ENCODE measurements at regions not wholly inside any gene's neighbourhood (a gene's known extent, or its start where the extent isn't known, plus 50 kb on each side); places are given as distances from the start of the nearest gene placed in this dataset.

- no peak overlapping the region for H3K9ac ChIP-seq (ENCODE audit: low read length)
- TF ChIP-seq CTCF (IDR thresholded peaks at IDR 0.05; ENCODE audit: low read length) (no peak), EZH2phosphoT487 (IDR thresholded peaks at IDR 0.05; ENCODE audit: low read length) (no peak), EZH2 (optimal IDR thresholded peaks at IDR 0.05; ENCODE audit: low read depth, low read length) (no peak)
- no peaks in the 10 kb centered on the region for H3K27me3 ChIP-seq (replicated peaks; ENCODE audit: insufficient read depth, low read length)
- no peak overlapping the region for H2AFZ ChIP-seq (ENCODE audit: low read length)
- no peaks in the 10 kb centered on the region for H3F3A ChIP-seq (ENCODE audit: insufficient read depth, low read length)
- no peaks in the 10 kb centered on the region for H3K9me3 ChIP-seq (replicated peaks; ENCODE audit: insufficient read depth, low read length)
- H3K4me1 ChIP-seq (ENCODE audit: low read length): no peaks in the 10 kb centered on the region; the same call in 1 of the 2 replicates
- H4K20me1 ChIP-seq (ENCODE audit: insufficient read depth, low read length): no peaks in the 10 kb centered on the region
- H3K9me2 ChIP-seq (replicated peaks; ENCODE audit: insufficient read depth, low read length): no peaks in the 10 kb centered on the region
- H3K4me3 ChIP-seq (ENCODE audit: low read length): no peak overlapping the region
- no peak overlapping the region for H3K27ac ChIP-seq (ENCODE audit: low read length)
- H3K4me2 ChIP-seq (ENCODE audit: low read depth, low read length): no peak overlapping the region
- no peaks in the 10 kb centered on the region for H3K36me3 ChIP-seq (replicated peaks; ENCODE audit: insufficient read depth, low read length)
- DNase-seq: no peak
- H3K79me2 ChIP-seq (ENCODE audit: low read length): no peaks in the 10 kb centered on the region
These were observed 144.1 kb upstream of the CAV2 start for GRCh38 chr7:116355424-116355765.

GRCh38 chr7:116356333-116356965 is 143.1 kb upstream of the CAV2 start:
- H3K4me2 ChIP-seq (ENCODE audit: low read depth, low read length): no peak overlapping the region
- no peak overlapping the region for H3K27ac ChIP-seq (ENCODE audit: low read length)
- DNase-seq: no peak
- H2AFZ ChIP-seq (ENCODE audit: low read length): no peak overlapping the region
- no peaks in the 10 kb centered on the region for H3K27me3 ChIP-seq (replicated peaks; ENCODE audit: insufficient read depth, low read length)
- H3K4me3 ChIP-seq (ENCODE audit: low read length): no peak overlapping the region
- no peaks in the 10 kb centered on the region for H3K9me3 ChIP-seq (replicated peaks; ENCODE audit: insufficient read depth, low read length)
- TF ChIP-seq EZH2 (optimal IDR thresholded peaks at IDR 0.05; ENCODE audit: low read depth, low read length) (no peak), EZH2phosphoT487 (IDR thresholded peaks at IDR 0.05; ENCODE audit: low read length) (no peak), CTCF (IDR thresholded peaks at IDR 0.05; ENCODE audit: low read length) (no peak)
- no peaks in the 10 kb centered on the region; the same call in 1 of the 2 replicates for H3K4me1 ChIP-seq (ENCODE audit: low read length)
- H3K9ac ChIP-seq (ENCODE audit: low read length): no peak overlapping the region
- H3K9me2 ChIP-seq (replicated peaks; ENCODE audit: insufficient read depth, low read length): no peaks in the 10 kb centered on the region
- H4K20me1 ChIP-seq (ENCODE audit: insufficient read depth, low read length): no peaks in the 10 kb centered on the region
- H3F3A ChIP-seq (ENCODE audit: insufficient read depth, low read length): no peaks in the 10 kb centered on the region
- H3K36me3 ChIP-seq (replicated peaks; ENCODE audit: insufficient read depth, low read length): no peaks in the 10 kb centered on the region
- H3K79me2 ChIP-seq (ENCODE audit: low read length): no peaks in the 10 kb centered on the region

- H3K27ac ChIP-seq (ENCODE audit: low read length): no peak overlapping the region
- TF ChIP-seq CTCF (IDR thresholded peaks at IDR 0.05; ENCODE audit: low read length): no peak
- no peak for TF ChIP-seq EZH2 (optimal IDR thresholded peaks at IDR 0.05; ENCODE audit: low read depth, low read length)
- no peak for TF ChIP-seq EZH2phosphoT487 (IDR thresholded peaks at IDR 0.05; ENCODE audit: low read length)
- DNase-seq: no peak
- no peaks in the 10 kb centered on the region for H3K36me3 ChIP-seq (replicated peaks; ENCODE audit: insufficient read depth, low read length)
- H3K4me3 ChIP-seq (ENCODE audit: low read length): no peak overlapping the region
- no peak overlapping the region for H3K4me2 ChIP-seq (ENCODE audit: low read depth, low read length)
- H3K79me2 ChIP-seq (ENCODE audit: low read length): no peaks in the 10 kb centered on the region
- no peaks in the 10 kb centered on the region; the same call in 1 of the 2 replicates for H3K4me1 ChIP-seq (ENCODE audit: low read length)
- H3K9me3 ChIP-seq (replicated peaks; ENCODE audit: insufficient read depth, low read length): no peaks in the 10 kb centered on the region
- no peaks in the 10 kb centered on the region for H3K27me3 ChIP-seq (replicated peaks; ENCODE audit: insufficient read depth, low read length)
- H3F3A ChIP-seq (ENCODE audit: insufficient read depth, low read length): no peaks in the 10 kb centered on the region
- H4K20me1 ChIP-seq (ENCODE audit: insufficient read depth, low read length): no peaks in the 10 kb centered on the region
- H3K9ac ChIP-seq (ENCODE audit: low read length): no peak overlapping the region
- H3K9me2 ChIP-seq (replicated peaks; ENCODE audit: insufficient read depth, low read length): no peaks in the 10 kb centered on the region
- no peak overlapping the region for H2AFZ ChIP-seq (ENCODE audit: low read length)
These were observed 142.6 kb upstream of the CAV2 start for GRCh38 chr7:116356979-116357378.
